NCI-H2196 (cell line): ENCODE measurements at regions not wholly inside any gene's neighbourhood (a gene's known extent, or its start where the extent isn't known, plus 50 kb on each side); places are given as distances from the start of the nearest gene placed in this dataset.
"Not testable (repeated sequence)": the region's sequence is repeated elsewhere in the genome, so short reads cannot be mapped to it uniquely, and the experiment has no call there.

Experiments used
- DNase-seq: peaks from one replicate; lab custom pipeline; 2025; ENCODE audit not compliant: unreplicated experiment; lab: John Stamatoyannopoulos, UW

GRCh38 chr9:81371824-81372223, 317.5 kb downstream of the TLE1 start:
- DNase-seq: no peak

- DNase-seq: no peak
These were observed 318.7 kb downstream of the TLE1 start for GRCh38 chr9:81370650-81371049.

GRCh38 chr9:81370096-81370495, 319.3 kb downstream of the TLE1 start:
- DNase-seq: no peak

GRCh38 chr9:81369121-81369520, 320.2 kb downstream of the TLE1 start:
- DNase-seq: no peak

GRCh38 chr9:81363916-81364480, 325.3 kb downstream of the TLE1 start:
- DNase-seq: no peak

- no peak for DNase-seq
These were observed 328.1 kb downstream of the TLE1 start for GRCh38 chr9:81361296-81361695.

GRCh38 chr9:81351166-81351565, 338.2 kb downstream of the TLE1 start:
- DNase-seq: no peak

GRCh38 chr9:81344366-81344765, 345.0 kb downstream of the TLE1 start:
- DNase-seq: no peak

- DNase-seq: no peak
These were observed 353.4 kb downstream of the TLE1 start for GRCh38 chr9:81335879-81336421.

- no peak for DNase-seq
These were observed 367.8 kb downstream of the TLE1 start for GRCh38 chr9:81321551-81321950.

- DNase-seq: peak; percentile 9
These were observed 368.4 kb downstream of the TLE1 start for GRCh38 chr9:81320909-81321482.

GRCh38 chr9:81318571-81318970, 370.8 kb downstream of the TLE1 start:
- DNase-seq: no peak

GRCh38 chr9:81317939-81318338, 371.4 kb downstream of the TLE1 start:
- no peak for DNase-seq

- no peak for DNase-seq
These were observed 372.1 kb downstream of the TLE1 start for GRCh38 chr9:81317223-81317622.

- DNase-seq: no peak
These were observed 374.9 kb downstream of the TLE1 start for GRCh38 chr9:81314490-81314889.

GRCh38 chr9:81313877-81314276, 375.5 kb downstream of the TLE1 start:
- no peak for DNase-seq

- no peak for DNase-seq
These were observed 377.0 kb downstream of the TLE1 start for GRCh38 chr9:81312346-81312745.

GRCh38 chr9:81308404-81308803, 380.9 kb downstream of the TLE1 start:
- no peak for DNase-seq

- DNase-seq: not testable (repeated sequence)
These were observed 381.6 kb downstream of the TLE1 start for GRCh38 chr9:81307791-81308190.

- no peak for DNase-seq
These were observed 383.7 kb downstream of the TLE1 start for GRCh38 chr9:81305561-81306182.

GRCh38 chr9:81303658-81304057, 385.7 kb downstream of the TLE1 start:
- no peak for DNase-seq

GRCh38 chr9:81293651-81294050, 395.7 kb downstream of the TLE1 start:
- no peak for DNase-seq
